Activated CD4-positive, alpha-beta T cell treated with anti-CD3 and anti-CD28 coated beads, Interleukin-2, amount 50 U/mL, for 24 hours (primary cell): ENCODE measurements at regions not wholly inside any gene's neighbourhood (a gene's known extent, or its start where the extent isn't known, plus 50 kb on each side); places are given as distances from the start of the nearest gene placed in this dataset.

ENCODE experiments used
- DNase-seq, 2 donors: peaks; one replicate each; pipeline ENCODE4 v3.0.0-alpha.2; 2020; ENCODE audit warnings: low read depth in 1 of 2, low spot score in 1 of 2

DNA sequence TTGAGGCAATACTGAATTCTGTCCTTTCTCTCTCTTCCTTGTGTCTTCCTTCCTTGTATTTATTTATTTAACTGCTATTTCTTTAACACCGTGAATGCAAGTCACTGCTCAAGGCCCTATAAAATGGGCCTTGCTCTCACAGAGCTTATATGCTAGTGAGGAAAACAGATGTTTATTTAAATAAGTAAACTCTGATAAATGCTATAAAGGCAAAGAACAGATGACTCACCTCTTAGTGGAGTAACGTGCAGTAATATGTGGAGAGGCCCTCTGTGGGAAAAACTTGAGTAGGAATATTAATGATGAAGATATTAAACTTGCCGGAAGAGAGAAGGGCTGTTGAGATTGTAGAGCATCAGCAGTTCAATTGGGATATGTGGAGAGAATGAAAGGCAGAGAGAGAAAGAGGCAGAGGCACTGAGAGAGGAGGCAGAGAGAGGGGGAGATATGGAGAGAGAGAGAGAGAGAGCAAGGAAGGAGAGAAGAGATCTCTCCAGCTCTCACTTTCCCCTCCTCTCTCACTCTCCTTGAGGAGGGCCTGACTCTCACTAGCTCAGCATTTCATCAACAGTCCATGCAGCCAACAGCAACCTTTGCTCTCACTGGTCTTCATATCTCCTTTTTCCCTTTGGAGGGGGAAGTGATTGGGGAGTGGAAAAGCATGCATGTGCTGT lies 322.2 kb downstream of the LMX1A start:
- no peak for DNase-seq

- no peak for DNase-seq
These were observed 325.5 kb downstream of the LMX1A start for GRCh38 chr1:165031001-165031400.

GRCh38 chr1:165025805-165026204 lies 330.7 kb downstream of the LMX1A start:
- DNase-seq, result no peak

GRCh38 chr1:165014753-165015152 lies 341.8 kb downstream of the LMX1A start:
- DNase-seq, result no peak

DNA sequence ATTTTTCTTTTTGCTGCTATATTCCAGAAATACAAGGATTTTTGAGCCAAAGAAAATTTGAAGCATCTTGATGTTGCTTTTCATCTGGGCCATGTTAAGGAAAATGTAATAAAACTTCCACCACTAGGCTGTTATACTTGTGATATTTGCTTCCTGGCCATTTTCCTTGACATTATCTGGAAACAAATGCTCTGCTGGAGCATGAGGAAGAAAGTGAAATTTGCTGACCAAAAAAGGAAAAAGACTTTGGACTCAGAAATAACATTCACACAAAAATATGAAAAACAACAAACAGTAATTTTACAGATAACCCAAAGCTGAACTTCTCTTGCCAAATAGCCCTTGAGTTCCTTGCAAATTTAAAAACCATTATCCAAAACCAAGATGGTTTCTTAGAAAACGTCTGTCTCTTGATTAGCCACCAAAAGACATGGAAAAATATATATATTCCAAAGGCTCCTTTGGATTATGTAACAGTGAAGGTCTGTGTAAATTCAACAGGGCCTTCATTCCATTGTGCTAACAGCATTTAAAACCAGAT lies 344.5 kb downstream of the LMX1A start:
- no peak for DNase-seq

DNA sequence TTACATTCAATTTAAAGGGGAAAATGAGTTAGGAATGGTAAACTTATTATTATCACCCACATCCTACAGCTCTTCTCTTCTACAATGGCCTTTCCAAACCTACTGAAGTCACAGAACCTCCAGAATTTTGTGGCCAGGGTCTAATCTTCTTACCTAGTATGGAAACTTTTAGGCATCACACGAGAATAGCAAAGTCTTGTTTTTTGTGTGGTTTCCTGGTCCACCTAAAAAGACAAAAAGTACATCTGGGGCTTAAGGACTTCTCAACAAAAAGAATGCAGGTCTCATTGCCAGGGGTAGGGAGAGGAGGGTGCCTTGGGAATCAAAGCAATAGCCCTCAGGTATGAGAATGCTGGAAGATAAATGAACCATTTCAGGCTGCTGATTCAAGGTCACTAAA lies 345.3 kb downstream of the LMX1A start:
- DNase-seq, result no peak

- DNase-seq, result no peak
These were observed 346.0 kb downstream of the LMX1A start for GRCh38 chr1:165010418-165011070.

DNA sequence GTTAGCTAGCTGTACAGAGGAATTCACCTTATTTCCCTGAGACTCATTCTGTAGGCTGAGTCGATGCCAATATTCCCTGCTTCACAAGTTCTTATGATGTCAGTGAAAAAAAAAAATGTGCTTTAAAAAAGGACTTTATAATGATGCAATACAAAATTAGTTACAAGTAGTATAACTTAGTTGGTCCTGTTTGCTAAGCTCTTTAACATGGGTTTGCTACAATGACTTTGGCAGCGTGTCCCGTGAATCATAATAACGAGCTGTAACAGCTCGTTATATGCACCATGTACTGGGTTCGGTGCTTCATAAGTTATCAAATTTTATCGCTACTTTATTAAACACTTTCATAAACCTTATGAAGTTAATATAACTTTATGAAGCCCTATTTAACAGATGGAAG lies 349.7 kb downstream of the LMX1A start:
- no peak for DNase-seq

- DNase-seq, result no peak
These were observed 357.4 kb downstream of the LMX1A start for GRCh38 chr1:164999146-164999545.

- no peak for DNase-seq
These were observed 364.7 kb downstream of the LMX1A start for GRCh38 chr1:164991763-164992314.

- no peak for DNase-seq
These were observed 373.4 kb downstream of the LMX1A start for GRCh38 chr1:164983023-164983650.

GRCh38 chr1:164982545-164982944 lies 374.0 kb downstream of the LMX1A start:
- DNase-seq, result no peak

DNA sequence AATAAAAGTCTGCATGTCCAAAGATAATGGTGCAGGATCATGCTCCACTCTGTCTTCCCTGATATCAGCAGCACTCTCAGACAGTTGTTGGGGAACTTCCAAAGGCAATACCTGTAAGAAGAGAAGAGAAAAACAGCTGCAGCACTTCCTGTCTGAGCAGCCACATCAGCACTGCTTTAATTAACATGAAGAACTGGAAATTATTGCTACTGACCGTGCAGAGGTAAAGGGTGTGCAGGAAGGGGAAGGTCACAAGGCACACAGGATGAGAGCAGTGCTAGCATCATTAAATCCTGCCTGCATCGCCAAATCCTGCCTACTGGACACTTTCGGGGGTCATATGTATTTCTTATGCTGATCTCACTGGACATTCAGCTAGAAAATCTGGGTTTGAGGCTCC lies 379.0 kb downstream of the LMX1A start:
- DNase-seq, result no peak

DNA sequence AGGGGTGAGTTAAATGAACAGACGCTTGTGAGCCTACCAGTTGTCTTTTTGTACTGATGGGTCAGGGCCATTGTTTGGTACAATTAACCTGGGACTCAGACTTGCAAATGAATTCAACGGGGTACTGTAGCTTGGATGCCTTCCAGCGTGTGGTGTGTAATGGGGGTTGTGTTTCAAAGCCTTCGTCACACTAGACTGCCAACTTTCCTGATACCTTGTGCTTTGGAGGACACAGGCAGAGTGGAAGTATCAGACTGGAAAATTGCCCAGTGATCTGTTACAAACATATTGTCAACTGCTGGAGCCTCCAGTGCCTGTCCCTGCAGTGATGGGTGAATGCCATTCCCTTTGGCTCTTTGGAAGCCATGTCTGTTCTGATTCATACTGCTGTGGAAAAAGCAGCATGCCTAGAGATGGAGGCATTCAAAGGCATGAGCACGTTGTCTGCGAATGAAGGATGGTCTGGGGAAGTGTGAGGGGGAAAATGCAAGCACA lies 384.5 kb downstream of the LMX1A start:
- DNase-seq, result no peak

- no peak for DNase-seq
These were observed 385.1 kb downstream of the LMX1A start for GRCh38 chr1:164971391-164971790.

DNA sequence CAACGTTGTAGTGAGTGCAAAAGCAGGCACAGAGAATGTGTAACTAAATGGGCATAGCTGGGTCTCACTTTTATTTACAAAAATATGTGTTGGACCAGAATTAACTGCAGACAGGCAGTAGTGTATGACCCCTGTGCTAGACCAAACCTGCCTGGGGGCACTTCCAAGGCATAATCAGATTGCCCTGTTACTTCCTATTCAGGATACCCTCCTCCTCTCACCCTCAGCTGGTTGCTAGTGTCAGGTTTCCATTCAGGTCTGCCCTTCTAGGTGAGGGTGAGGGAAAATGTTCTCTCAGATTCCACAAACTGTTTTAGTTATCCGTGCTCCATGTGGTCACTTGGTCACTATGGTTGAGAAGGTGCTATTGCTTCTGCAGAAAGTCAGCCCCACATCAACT lies 387.3 kb downstream of the LMX1A start:
- DNase-seq, result no peak

- no peak for DNase-seq
These were observed 389.2 kb downstream of the LMX1A start for GRCh38 chr1:164967300-164967699.

- DNase-seq, result no peak
These were observed 394.8 kb downstream of the LMX1A start for GRCh38 chr1:164961715-164962114.

GRCh38 chr1:164958982-164959768 lies 397.3 kb downstream of the LMX1A start:
- no peak for DNase-seq

GRCh38 chr1:164953815-164954214 lies 394.8 kb downstream of the PBX1 start:
- no peak for DNase-seq

GRCh38 chr1:164953098-164953497 lies 394.1 kb downstream of the PBX1 start:
- DNase-seq, result no peak
